AG10803 (cell line): ENCODE measurements at regions not wholly inside any gene's neighbourhood (a gene's known extent, or its start where the extent isn't known, plus 50 kb on each side); places are given as distances from the start of the nearest gene placed in this dataset.

ENCODE experiments used
- DNase-seq: peaks from one replicate; pipeline ENCODE4 v3.0.0; 2010; ENCODE audit warnings: low read depth
- H3K4me3 ChIP-seq: 2 replicates; pipeline ENCODE4 v1.5.1; 2011; ENCODE audit warnings: mild to moderate bottlenecking, low read length, control low read depth
- TF ChIP-seq, protein P1 (sequence below): conservative IDR thresholded peaks from 2 replicates; pipeline ENCODE4 v1.5.1; 2011; ENCODE audit warnings: mild to moderate bottlenecking, low read length, control low read depth, inconsistent platforms

DNA sequence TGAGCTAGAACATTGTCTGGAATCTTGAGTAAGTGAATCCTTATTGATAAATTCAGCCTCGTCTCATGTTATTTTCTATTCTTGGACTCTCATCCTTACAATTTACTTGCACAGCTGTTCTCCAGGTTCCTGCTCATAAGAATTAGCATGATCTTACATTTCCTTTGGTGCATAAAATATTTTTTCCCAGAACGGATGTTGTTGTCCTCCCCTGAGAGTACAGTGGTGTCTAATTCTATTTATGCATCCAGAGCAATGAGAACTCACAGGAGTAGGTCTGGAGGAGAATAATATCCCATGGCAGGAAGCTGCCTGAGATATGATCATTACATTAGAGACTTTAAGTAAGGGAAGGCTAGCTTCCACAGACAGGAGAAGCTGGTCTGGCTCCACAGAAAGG is 178.4 kb upstream of the MAST4 start:
- TF ChIP-seq, protein P1, sequence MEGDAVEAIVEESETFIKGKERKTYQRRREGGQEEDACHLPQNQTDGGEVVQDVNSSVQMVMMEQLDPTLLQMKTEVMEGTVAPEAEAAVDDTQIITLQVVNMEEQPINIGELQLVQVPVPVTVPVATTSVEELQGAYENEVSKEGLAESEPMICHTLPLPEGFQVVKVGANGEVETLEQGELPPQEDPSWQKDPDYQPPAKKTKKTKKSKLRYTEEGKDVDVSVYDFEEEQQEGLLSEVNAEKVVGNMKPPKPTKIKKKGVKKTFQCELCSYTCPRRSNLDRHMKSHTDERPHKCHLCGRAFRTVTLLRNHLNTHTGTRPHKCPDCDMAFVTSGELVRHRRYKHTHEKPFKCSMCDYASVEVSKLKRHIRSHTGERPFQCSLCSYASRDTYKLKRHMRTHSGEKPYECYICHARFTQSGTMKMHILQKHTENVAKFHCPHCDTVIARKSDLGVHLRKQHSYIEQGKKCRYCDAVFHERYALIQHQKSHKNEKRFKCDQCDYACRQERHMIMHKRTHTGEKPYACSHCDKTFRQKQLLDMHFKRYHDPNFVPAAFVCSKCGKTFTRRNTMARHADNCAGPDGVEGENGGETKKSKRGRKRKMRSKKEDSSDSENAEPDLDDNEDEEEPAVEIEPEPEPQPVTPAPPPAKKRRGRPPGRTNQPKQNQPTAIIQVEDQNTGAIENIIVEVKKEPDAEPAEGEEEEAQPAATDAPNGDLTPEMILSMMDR: no peak
- H3K4me3 ChIP-seq: no peak overlapping the region
- DNase-seq: no peak

DNA sequence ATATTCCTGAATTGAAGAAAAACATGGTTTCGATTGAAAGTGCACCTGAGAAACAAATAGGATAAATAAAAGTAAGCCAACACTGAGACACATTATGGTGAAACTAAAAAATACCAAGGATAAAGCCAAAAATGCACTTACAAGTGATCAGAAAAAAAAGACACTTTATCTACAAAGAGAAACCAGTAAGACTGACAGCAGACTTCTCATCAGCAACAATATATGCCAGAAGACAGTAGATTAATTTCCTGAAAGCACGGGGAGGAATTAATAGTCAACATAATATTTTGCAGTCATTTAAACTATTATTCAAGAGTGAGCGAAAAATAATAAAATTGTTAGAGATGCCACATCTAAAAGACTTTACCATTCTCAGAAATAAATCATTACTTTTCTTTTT is 172.7 kb upstream of the MAST4 start:
- no peak for DNase-seq
- H3K4me3 ChIP-seq: no peak overlapping the region
- TF ChIP-seq, protein P1: no peak

DNA sequence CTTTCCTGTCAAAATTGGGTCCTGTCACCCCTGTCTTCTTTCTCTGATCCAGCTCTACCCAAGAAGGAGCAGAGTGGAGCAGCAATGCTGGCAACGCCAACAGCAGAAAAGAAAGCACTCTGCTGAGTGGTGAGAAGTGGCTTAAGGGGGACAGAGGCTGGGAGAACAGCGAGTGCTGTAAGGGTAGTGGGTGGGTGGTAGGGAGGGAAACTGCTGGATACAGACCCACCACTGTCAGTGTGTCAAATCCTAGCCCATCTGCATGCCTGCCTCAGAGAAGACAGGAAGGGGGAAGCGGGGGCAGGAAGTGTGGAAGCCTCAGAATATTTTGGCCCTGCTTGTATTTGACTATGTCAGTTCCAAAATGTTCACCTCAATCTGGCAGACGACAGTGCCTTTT is 170.4 kb upstream of the MAST4 start:
- no peak for DNase-seq
- no peak overlapping the region for H3K4me3 ChIP-seq
- TF ChIP-seq, protein P1: no peak

DNA sequence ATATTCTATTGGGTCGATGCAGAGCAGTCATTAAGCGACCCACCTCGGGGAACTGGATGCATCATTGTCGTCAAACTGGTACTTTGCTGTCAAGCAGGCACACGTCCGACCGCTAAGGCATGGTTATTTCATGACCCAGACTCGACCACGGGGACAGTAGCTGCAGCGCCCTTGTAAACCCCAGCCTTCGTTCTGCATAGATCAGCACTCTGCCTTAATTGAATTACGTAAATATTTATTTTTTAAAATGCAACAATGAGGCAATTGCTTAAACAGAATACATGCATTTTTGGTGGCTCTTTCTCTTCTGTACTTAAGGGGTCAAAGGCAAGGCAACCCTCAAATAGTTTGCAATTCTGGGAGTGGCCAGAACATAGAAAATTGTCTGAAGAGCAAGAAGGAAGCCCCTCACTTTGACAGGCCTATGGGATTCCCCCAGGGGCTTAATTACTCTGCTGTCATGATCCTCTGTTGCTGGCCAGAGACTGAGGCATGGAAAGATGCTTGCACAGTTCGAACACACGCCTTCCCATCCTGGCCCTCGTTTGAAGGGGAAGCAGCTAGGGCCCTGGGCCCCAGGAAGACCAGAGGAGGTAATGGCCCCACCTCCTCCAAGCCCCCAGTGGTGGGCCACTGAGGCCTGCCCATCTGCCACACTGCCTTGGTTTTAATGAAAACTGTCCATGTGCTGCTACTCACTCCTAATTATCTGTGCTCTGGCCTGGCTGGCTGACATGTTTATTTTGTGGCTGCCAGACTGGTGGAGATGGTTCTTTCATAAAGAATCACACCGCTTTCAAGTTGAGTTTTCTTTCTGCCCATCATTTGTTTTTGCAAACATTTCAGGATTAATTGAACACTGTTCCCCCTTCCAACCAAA is 169.7 kb upstream of the MAST4 start:
- TF ChIP-seq, protein P1: no peak
- no peak for DNase-seq
- H3K4me3 ChIP-seq: no peak overlapping the region

DNA sequence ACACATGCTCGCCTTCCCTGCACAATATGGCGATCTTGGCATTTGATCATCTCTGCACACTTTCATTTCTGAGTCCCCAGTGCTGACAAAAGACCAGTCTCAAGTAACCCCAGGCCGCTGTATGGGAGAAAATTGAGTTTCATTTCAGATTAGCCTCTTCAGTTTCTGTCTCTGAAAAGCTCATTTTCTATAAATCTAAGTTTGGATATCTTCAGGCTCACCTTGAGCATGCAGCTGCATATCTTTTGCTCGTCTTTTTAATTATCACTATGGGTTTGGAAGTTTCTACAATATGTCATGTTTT is 169.1 kb upstream of the MAST4 start:
- H3K4me3 ChIP-seq: no peak overlapping the region
- no peak for DNase-seq
- TF ChIP-seq, protein P1: no peak

DNA sequence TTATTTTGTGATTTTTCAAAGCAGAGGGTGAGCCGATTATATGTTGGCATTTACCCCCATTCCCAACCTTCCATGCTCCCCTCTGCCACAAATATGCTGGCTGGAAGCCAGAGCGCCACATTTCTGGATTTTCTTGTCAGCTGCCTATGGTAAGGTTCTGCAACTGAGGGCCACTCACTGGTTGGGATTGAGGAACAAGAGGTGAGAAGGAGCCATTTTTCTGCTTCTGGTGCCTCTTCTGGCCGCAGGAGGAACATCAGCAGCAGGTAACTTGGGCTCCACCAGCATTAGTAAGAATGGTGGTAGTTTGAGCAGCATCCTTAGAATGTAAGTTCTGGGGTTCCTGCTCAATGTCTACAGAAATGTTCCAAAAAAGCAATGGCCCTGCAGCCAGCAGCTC is 159.5 kb upstream of the MAST4 start:
- H3K4me3 ChIP-seq: no peak overlapping the region
- TF ChIP-seq, protein P1: no peak; the same call in 1 of the 2 replicates
- DNase-seq: no peak

DNA sequence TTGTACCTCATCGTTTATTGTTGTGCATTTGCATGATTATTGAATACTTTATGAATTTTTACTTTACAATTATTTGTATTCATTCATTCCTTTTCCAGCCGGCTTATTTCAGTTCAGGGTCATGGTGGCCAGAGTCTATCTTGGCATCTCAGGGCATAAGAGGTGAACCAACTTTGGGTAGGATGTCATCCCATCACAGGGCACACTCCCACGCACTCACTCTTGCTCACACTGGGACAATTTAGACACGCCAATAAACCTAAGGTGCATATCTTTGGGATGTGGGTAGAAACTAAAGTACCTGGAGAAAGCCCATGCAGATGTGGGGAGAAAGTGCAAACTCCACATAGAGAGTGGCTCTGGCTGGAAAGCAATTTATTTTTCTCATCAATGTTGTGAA is 158.1 kb upstream of the MAST4 start:
- TF ChIP-seq, protein P1: no peak
- DNase-seq: no peak
- H3K4me3 ChIP-seq: no peak overlapping the region
